Smooth muscle cell (in vitro differentiated cells): ENCODE measurements at regions not wholly inside any gene's neighbourhood (a gene's known extent, or its start where the extent isn't known, plus 50 kb on each side); places are given as distances from the start of the nearest gene placed in this dataset.

ENCODE experiments used
- DNase-seq: peaks from one replicate; lab custom pipeline; 2025; ENCODE audit not compliant: unreplicated experiment; lab: John Stamatoyannopoulos, UW
- H2AFZ ChIP-seq: fragments of 200-600 bp; sonication (generic); 2 replicates; pipeline ENCODE4 v1.6.0; 2016; ENCODE audit warnings: antibody characterized with exemption, low read depth, mild to moderate bottlenecking
- H3F3A ChIP-seq: fragments of 200-600 bp; sonication (generic); 2 replicates; pipeline ENCODE4 v1.6.0; 2017; ENCODE audit warnings: antibody characterized with exemption, low read depth
- H3K27ac ChIP-seq: fragments of 200-600 bp; sonication (generic); 2 replicates; pipeline ENCODE4 v1.5.1; 2016; ENCODE audit warnings: low read depth, mild to moderate bottlenecking
- H3K27me3 ChIP-seq: fragments of 200-600 bp; sonication (generic); 2 replicates; pipeline ENCODE4 v1.6.1; 2016; ENCODE audit warnings: low read depth, mild to moderate bottlenecking
- H3K36me3 ChIP-seq: fragments of 200-600 bp; sonication (generic); 2 replicates; pipeline ENCODE4 v1.5.1; 2016; ENCODE audit warnings: low read depth
- H3K4me1 ChIP-seq: fragments of 200-600 bp; sonication (generic); 2 replicates; pipeline ENCODE4 v1.5.1; 2016; ENCODE audit warnings: low read depth
- H3K4me2 ChIP-seq: fragments of 200-600 bp; sonication (generic); 2 replicates; pipeline ENCODE4 v1.6.0; 2016; ENCODE audit warnings: mild to moderate bottlenecking
- H3K4me3 ChIP-seq: fragments of 200-600 bp; sonication (generic); 2 replicates; pipeline ENCODE4 v1.5.1; 2016; ENCODE audit warnings: mild to moderate bottlenecking
- H3K79me2 ChIP-seq: fragments of 200-600 bp; sonication (generic); 2 replicates; pipeline ENCODE4 v1.6.0; 2016; ENCODE audit warnings: low read depth, mild to moderate bottlenecking
- H3K9ac ChIP-seq: fragments of 200-600 bp; sonication (generic); 2 replicates; pipeline ENCODE4 v1.6.0; 2016; ENCODE audit warnings: low read depth
- H3K9me3 ChIP-seq: fragments of 200-600 bp; sonication (generic); replicated peaks from 2 replicates; pipeline ENCODE4 v1.5.1; 2016; ENCODE audit warnings: low read depth
- H4K20me1 ChIP-seq: fragments of 200-600 bp; sonication (generic); 2 replicates; pipeline ENCODE4 v1.6.0; 2016; ENCODE audit warnings: low read depth
- CTCF ChIP-seq: fragments of 200-600 bp; sonication (generic); IDR thresholded peaks from 2 replicates; pipeline ENCODE4 v1.5.1; 2017; ENCODE audit warnings: borderline replicate concordance, mild to moderate bottlenecking, antibody characterized with exemption; ENCODE audit not compliant: insufficient read depth, poor library complexity, severe bottlenecking
- WGBS: methylation state at CpG from one replicate; pipeline ENCODE4 v1.1.7; 2016; ENCODE audit warnings: low lambda C conversion rate; 5-methylcytosine and 5-hydroxymethylcytosine counted together

- no peaks in the 10 kb centered on the region for H3K4me1 ChIP-seq
- no peaks in the 10 kb centered on the region for H3K9me3 ChIP-seq
- H3K36me3 ChIP-seq, result no peaks in the 10 kb centered on the region
- H3K27me3 ChIP-seq, result no peaks in the 10 kb centered on the region
- no peak overlapping the region for H3K4me2 ChIP-seq
- no peak overlapping the region for H2AFZ ChIP-seq
- H3K79me2 ChIP-seq, result peaks cover 69% of the 10 kb centered on the region
- no peak for DNase-seq
- 95% methylated on average over 2 of the region's 2 CpGs for WGBS
- H4K20me1 ChIP-seq, result peaks cover 100% of the 10 kb centered on the region
- TF ChIP-seq CTCF, result no peak
- no peaks in the 10 kb centered on the region for H3F3A ChIP-seq
- no peak overlapping the region for H3K9ac ChIP-seq
- no peak overlapping the region for H3K4me3 ChIP-seq
- no peak overlapping the region for H3K27ac ChIP-seq
Observed at GRCh38 chr22:42196454-42196853, 65.8 kb upstream of the CYP2D6 start.

GRCh38 chr22:42194953-42195352 is 64.3 kb upstream of the CYP2D6 start:
- no peaks in the 10 kb centered on the region for H3K9me3 ChIP-seq
- no peaks in the 10 kb centered on the region for H3K27me3 ChIP-seq
- H3K4me3 ChIP-seq, result no peak overlapping the region
- peak overlapping the region; percentile 53 for H3K27ac ChIP-seq
- H3K36me3 ChIP-seq, result no peaks in the 10 kb centered on the region
- TF ChIP-seq CTCF, result no peak
- H3K4me2 ChIP-seq, result no peak overlapping the region
- peaks cover 100% of the 10 kb centered on the region for H4K20me1 ChIP-seq
- no peaks in the 10 kb centered on the region for H3K4me1 ChIP-seq
- H2AFZ ChIP-seq, result no peak overlapping the region
- DNase-seq, result no peak
- H3F3A ChIP-seq, result no peaks in the 10 kb centered on the region
- peaks cover 59% of the 10 kb centered on the region for H3K79me2 ChIP-seq
- no peak overlapping the region for H3K9ac ChIP-seq

- 89% methylated on average over 10 of the region's 10 CpGs for WGBS
- peaks cover 100% of the 10 kb centered on the region for H4K20me1 ChIP-seq
- no peaks in the 10 kb centered on the region for H3K27me3 ChIP-seq
Observed at GRCh38 chr22:42194104-42194851, 63.7 kb upstream of the CYP2D6 start.

More at GRCh38 chr22:42194104-42194851, 63.7 kb upstream of the CYP2D6 start:
- H3K4me2 ChIP-seq, result no peak overlapping the region
- H3K4me3 ChIP-seq, result no peak overlapping the region
- DNase-seq, result no peak
- H3K36me3 ChIP-seq, result no peaks in the 10 kb centered on the region
- H3F3A ChIP-seq, result no peaks in the 10 kb centered on the region
- H3K4me1 ChIP-seq, result no peaks in the 10 kb centered on the region
- no peak for TF ChIP-seq CTCF
- H3K79me2 ChIP-seq, result peaks cover 53% of the 10 kb centered on the region
- H3K27ac ChIP-seq, result peak overlapping the region; percentile 53
- no peak overlapping the region for H2AFZ ChIP-seq
- no peak overlapping the region for H3K9ac ChIP-seq
- H3K9me3 ChIP-seq, result no peaks in the 10 kb centered on the region
